ENCODE measurements at regions not wholly inside any gene's neighbourhood (a gene's known extent, or its start where the extent isn't known, plus 50 kb on each side); places are given as distances from the start of the nearest gene placed in this dataset.

DNA sequence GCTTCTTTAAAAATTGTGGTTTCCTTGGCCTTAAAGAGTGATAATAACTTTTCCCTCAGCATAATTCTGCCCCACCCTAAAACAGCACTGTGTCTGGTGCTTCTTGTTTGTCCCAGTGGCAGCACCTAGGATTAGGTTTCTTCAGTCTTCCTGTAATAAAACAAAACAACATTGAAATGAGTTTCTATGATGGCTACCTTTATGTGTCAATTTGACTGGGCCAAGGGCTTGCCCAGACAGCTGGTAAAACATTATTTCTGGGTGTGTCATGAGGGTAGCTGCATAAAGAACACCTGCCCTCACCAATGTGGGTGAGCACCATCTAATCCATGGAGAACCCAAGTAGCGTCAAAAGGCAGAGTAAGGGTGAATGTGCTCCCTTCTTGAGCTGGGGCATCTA, 117.8 kb downstream of the QRSL1 start:
- Mint-ChIP-seq H3K9me3 (peaks cover 24 to 25% of the 10 kb centered on the region in 2 experiments), H3K4me3 (no peak overlapping the region), H3K4me1 (peaks cover 52 to 55% of the 10 kb centered on the region in 2 experiments), H3K27me3 (ENCODE audit: low read depth) (peaks cover 1% of the 10 kb centered on the region), H3K36me3 (ENCODE audit: insufficient read depth in 1 of 3, low read depth in 3 of 3) (peaks cover 15 to 28% (median 19%) of the 10 kb centered on the region in 3 experiments), H3K27ac (no peak overlapping the region)
- Histone ChIP-seq H3K79me1 (ENCODE audit: insufficient read depth, low read depth, low read length, poor library complexity, severe bottlenecking) (no peaks in the 10 kb centered on the region), H3K23me2 (ENCODE audit: insufficient read length, low read depth, low read length, poor library complexity, severe bottlenecking) (no peaks in the 10 kb centered on the region), H4K5ac (ENCODE audit: insufficient read length, low read depth, low read length) (no peak overlapping the region), H4K91ac (ENCODE audit: insufficient read length, low read depth, low read length) (no peak overlapping the region), H3K56ac (ENCODE audit: insufficient read length, low read depth, low read length) (no peak overlapping the region), H3K14ac (ENCODE audit: insufficient read depth, low read length) (no peak overlapping the region), H2AK5ac (ENCODE audit: insufficient read length, low read length) (no peak overlapping the region), H4K8ac (replicated peaks; ENCODE audit: insufficient read length, low read depth, low read length) (no peak overlapping the region), H3T11ph (ENCODE audit: low read length) (no peak overlapping the region), H2BK12ac (ENCODE audit: insufficient read length, low read depth, low read length) (no peak overlapping the region), H3K4ac (ENCODE audit: low read depth, low read length) (no peak overlapping the region), H2BK20ac (ENCODE audit: low read depth, low read length, poor library complexity, severe bottlenecking) (no peak overlapping the region), H3K27ac (ENCODE audit: insufficient read length, low read depth, low read length) (no peak overlapping the region), H2AFZ (ENCODE audit: low read length) (no peak overlapping the region), H3K23ac (ENCODE audit: insufficient read length, low read depth, low read length) (no peak overlapping the region), H2BK15ac (ENCODE audit: low read depth, low read length) (no peak overlapping the region), H3K4me2 (ENCODE audit: insufficient read depth, insufficient read length, low read length) (no peak overlapping the region), H2BK120ac (ENCODE audit: low read depth, low read length, poor library complexity, severe bottlenecking) (no peak overlapping the region), H2BK5ac (ENCODE audit: insufficient read length, low read length) (no peak overlapping the region), H4K20me1 (ENCODE audit: control insufficient read depth, insufficient read depth, insufficient read length) (no peaks in the 10 kb centered on the region), H3K27me3 (ENCODE audit: insufficient read depth, low read length) (no peaks in the 10 kb centered on the region), H3K9ac (ENCODE audit: extremely low read depth, insufficient read length, low read length) (no peak overlapping the region), H3K4me1 (ENCODE audit: insufficient read depth, low read length) (peaks cover 12% of the 10 kb centered on the region), H3K18ac (ENCODE audit: insufficient read length, low read depth, low read length) (no peak overlapping the region), H3K79me2 (ENCODE audit: insufficient read depth, low read length) (no peaks in the 10 kb centered on the region), H3K9me3 (ENCODE audit: control insufficient read depth, low read depth, low read length) (peaks cover 14% of the 10 kb centered on the region)
- no peak for DNase-seq
- no peak for TF ChIP-seq CTCF (conservative IDR thresholded peaks at IDR 0.05)
- WGBS (ENCODE audit: extremely low coverage, insufficient read length, low lambda C conversion rate): no CpG with 5 or more reads among the region's 1 CpG

Data from H9 (cell line).